Tibial nerve (tissue), 4 donors: ENCODE measurements at regions not wholly inside any gene's neighbourhood (a gene's known extent, or its start where the extent isn't known, plus 50 kb on each side); places are given as distances from the start of the nearest gene placed in this dataset.

Source experiments
- DNase-seq, 2 donors: peaks; one replicate each; pipeline ENCODE4 v3.0.0-alpha.2; 2019; ENCODE audit warnings: low spot score in 2 of 2
- H3K27ac ChIP-seq, 4 donors: fragments of 200-600 bp; sonication (generic) in 3 of 4; one replicate each; pipeline ENCODE4 v1.5.1; 2017 to 2019; ENCODE audit warnings: mild to moderate bottlenecking in 1 of 4
- H3K27me3 ChIP-seq, 2 donors: fragments of 200-600 bp; sonication (generic) in 1 of 2; one replicate each; pipeline versions ENCODE4 v1.5.1 to v1.6.0; 2017 to 2019
- H3K36me3 ChIP-seq, 3 donors: fragments of 200-600 bp; sonication (generic); one replicate each; pipeline ENCODE4 v1.5.1; 2018 to 2019
- H3K4me1 ChIP-seq, 4 donors: fragments of 200-600 bp; sonication (generic) in 3 of 4; one replicate each; pipeline ENCODE4 v1.5.1; 2017 to 2019
- H3K4me3 ChIP-seq, 4 donors: fragments of 200-600 bp; sonication (generic) in 3 of 4; one replicate each; pipeline ENCODE4 v1.5.1; 2017 to 2019; ENCODE audit warnings: mild to moderate bottlenecking in 1 of 4, moderate library complexity in 1 of 4
- H3K9me3 ChIP-seq, 4 donors: fragments of 200-600 bp; sonication (generic) in 3 of 4; one replicate each; pipeline ENCODE4 v1.5.1; 2017 to 2019
- CTCF ChIP-seq, 5 experiments: fragments of 200-600 bp in 3 of 5; fragments of 450-650 bp in 2 of 5; sonication (generic) in 3 of 5; IDR thresholded peaks; one replicate each; pipeline ENCODE4 v1.5.1; 2016 to 2019; ENCODE audit warnings: antibody characterized with exemption in 5 of 5, mild to moderate bottlenecking in 3 of 5, moderate library complexity in 2 of 5
- EP300 ChIP-seq, 2 donors: sonication (generic); formaldehyde crosslinking; IDR thresholded peaks; one replicate each; pipeline ENCODE4 v1.6.1; 2017; ENCODE audit warnings: antibody characterized with exemption in 2 of 2, mild to moderate bottlenecking in 1 of 2
- POLR2A ChIP-seq, 2 donors: fragments of 450-650 bp; IDR thresholded peaks; one replicate each; pipeline ENCODE4 v1.6.1; 2017; ENCODE audit warnings: antibody characterized with exemption in 2 of 2, mild to moderate bottlenecking in 2 of 2, moderate library complexity in 2 of 2
- WGBS, 2 donors: methylation state at CpG; one replicate each; pipeline ENCODE4 v1.1.5; 2018; 5-methylcytosine and 5-hydroxymethylcytosine counted together

- H3K27me3 ChIP-seq, result no peaks in the 10 kb centered on the region
- H3K4me1 ChIP-seq, result no peaks in the 10 kb centered on the region
- TF ChIP-seq POLR2A (IDR thresholded peaks at IDR 0.05), result no peak
- no peak for TF ChIP-seq CTCF (IDR thresholded peaks at IDR 0.05)
- no peak for TF ChIP-seq EP300 (IDR thresholded peaks at IDR 0.05)
- no peak overlapping the region for H3K4me3 ChIP-seq
- WGBS, 2 donors, result 59 to 68% methylated on average over 2 of the region's 2 CpGs
- no peak overlapping the region for H3K27ac ChIP-seq
- DNase-seq, result no peak
- peaks cover 0 to 8% (median 0%) of the 10 kb centered on the region in 4 donors for H3K9me3 ChIP-seq
- H3K36me3 ChIP-seq, result no peaks in the 10 kb centered on the region
These were observed 1535.2 kb upstream of the LRRTM1 start for GRCh38 chr2:81839780-81840179.

GRCh38 chr2:81835321-81836000 is 1530.9 kb upstream of the LRRTM1 start:
- DNase-seq, result no peak
- peaks cover 0 to 34% (median 2%) of the 10 kb centered on the region in 4 donors for H3K9me3 ChIP-seq
- H3K4me3 ChIP-seq, result no peak overlapping the region
- no peaks in the 10 kb centered on the region for H3K27me3 ChIP-seq
- no peak for TF ChIP-seq POLR2A (IDR thresholded peaks at IDR 0.05)
- TF ChIP-seq EP300 (IDR thresholded peaks at IDR 0.05), result no peak
- TF ChIP-seq CTCF (IDR thresholded peaks at IDR 0.05), result no peak
- H3K4me1 ChIP-seq, result no peaks in the 10 kb centered on the region
- H3K36me3 ChIP-seq, result no peaks in the 10 kb centered on the region
- H3K27ac ChIP-seq, result no peak overlapping the region
- WGBS, 2 donors, result 73 to 79% methylated on average over 2 of the region's 2 CpGs

- WGBS, 2 donors, result 85% methylated on average over 3 of the region's 3 CpGs
- H3K9me3 ChIP-seq, result no peaks in the 10 kb centered on the region
- H3K27ac ChIP-seq, result no peak overlapping the region
- DNase-seq, result no peak
- no peaks in the 10 kb centered on the region for H3K36me3 ChIP-seq
- H3K27me3 ChIP-seq, result no peaks in the 10 kb centered on the region
- H3K4me3 ChIP-seq, result no peak overlapping the region
- H3K4me1 ChIP-seq, result no peaks in the 10 kb centered on the region
- TF ChIP-seq POLR2A (IDR thresholded peaks at IDR 0.05), result no peak
- no peak for TF ChIP-seq CTCF (IDR thresholded peaks at IDR 0.05)
- no peak for TF ChIP-seq EP300 (IDR thresholded peaks at IDR 0.05)
These were observed 1482.3 kb upstream of the LRRTM1 start for GRCh38 chr2:81786811-81787210.

GRCh38 chr2:81767187-81767912 is 1462.8 kb upstream of the LRRTM1 start:
- no peaks in the 10 kb centered on the region for H3K36me3 ChIP-seq
- no peaks in the 10 kb centered on the region for H3K9me3 ChIP-seq
- no peaks in the 10 kb centered on the region for H3K27me3 ChIP-seq
- DNase-seq, result no peak
- whole genome bisulfite sequencing, 2 donors, result 28 to 36% methylated on average over 5 of the region's 5 CpGs
- H3K4me3 ChIP-seq, result no peak overlapping the region
- TF ChIP-seq POLR2A (IDR thresholded peaks at IDR 0.05) (no peak), CTCF (IDR thresholded peaks at IDR 0.05) (no peak), EP300 (IDR thresholded peaks at IDR 0.05) (no peak)
- H3K27ac ChIP-seq, result no peak overlapping the region
- no peaks in the 10 kb centered on the region for H3K4me1 ChIP-seq

GRCh38 chr2:81747481-81748070 is 1443.0 kb upstream of the LRRTM1 start:
- TF ChIP-seq CTCF (IDR thresholded peaks at IDR 0.05) (no peak), POLR2A (IDR thresholded peaks at IDR 0.05) (no peak), EP300 (IDR thresholded peaks at IDR 0.05) (no peak)
- H3K36me3 ChIP-seq, result no peaks in the 10 kb centered on the region
- H3K27ac ChIP-seq, result no peak overlapping the region
- no peak overlapping the region for H3K4me3 ChIP-seq
- peaks cover 0 to 10% (median 1%) of the 10 kb centered on the region in 4 donors for H3K9me3 ChIP-seq
- DNase-seq, result no peak
- 53 to 57% methylated on average over 2 of the region's 2 CpGs for WGBS, 2 donors
- H3K4me1 ChIP-seq, result no peaks in the 10 kb centered on the region
- H3K27me3 ChIP-seq, result no peaks in the 10 kb centered on the region
